Neural progenitor cell (in vitro differentiated cells): ENCODE measurements at regions not wholly inside any gene's neighbourhood (a gene's known extent, or its start where the extent isn't known, plus 50 kb on each side); places are given as distances from the start of the nearest gene placed in this dataset.
A peak's percentile ranks its signal among the peaks of the same experiment; 100 is the strongest.

Experiments
- DNase-seq: peaks from one replicate; pipeline ENCODE4 v3.0.0-alpha.2; 2016; ENCODE audit warnings: low spot score
- H2AFZ ChIP-seq: fragments of 200-600 bp; sonication (generic); replicated peaks from 2 replicates; pipeline ENCODE4 v1.6.1; 2016; ENCODE audit warnings: antibody characterized with exemption
- H3F3A ChIP-seq: fragments of 200-600 bp; sonication (generic); 2 replicates; pipeline ENCODE4 v1.6.1; 2016; ENCODE audit warnings: antibody characterized with exemption, low read depth
- H3K27ac ChIP-seq: fragments of 200-600 bp; sonication (generic); 2 replicates; pipeline ENCODE4 v1.5.1; 2016; ENCODE audit warnings: mild to moderate bottlenecking
- H3K27me3 ChIP-seq: fragments of 200-600 bp; sonication (generic); 2 replicates; pipeline ENCODE4 v1.6.1; 2016; ENCODE audit warnings: mild to moderate bottlenecking, moderate library complexity
- H3K36me3 ChIP-seq: fragments of 200-600 bp; sonication (generic); 2 replicates; pipeline ENCODE4 v1.5.1; 2016
- H3K4me1 ChIP-seq: fragments of 200-600 bp; sonication (generic); 2 replicates; pipeline ENCODE4 v1.6.1; 2016; ENCODE audit warnings: mixed run types
- H3K4me2 ChIP-seq: fragments of 200-600 bp; sonication (generic); 2 replicates; pipeline ENCODE4 v1.6.1; 2016
- H3K4me3 ChIP-seq: fragments of 200-600 bp; sonication (generic); 2 replicates; pipeline ENCODE4 v1.5.1; 2016
- H3K79me2 ChIP-seq: fragments of 200-600 bp; sonication (generic); 2 replicates; pipeline ENCODE4 v1.6.1; 2016; ENCODE audit warnings: low read depth
- H3K9ac ChIP-seq: fragments of 200-600 bp; sonication (generic); 2 replicates; pipeline ENCODE4 v1.6.1; 2016
- H3K9me3 ChIP-seq: fragments of 200-600 bp; sonication (generic); 2 replicates; pipeline ENCODE4 v1.5.1; 2016; ENCODE audit warnings: low read depth
- H4K20me1 ChIP-seq: fragments of 200-600 bp; sonication (generic); 2 replicates; pipeline ENCODE4 v1.6.1; 2016; ENCODE audit warnings: low read depth
- H3K27ac Mint-ChIP-seq: 3 replicates; pipeline ENCODE4 v1.8.0; 2021; ENCODE audit warnings: mixed read lengths
- H3K27me3 Mint-ChIP-seq: 2 replicates; pipeline ENCODE4 v1.8.0; 2022; ENCODE audit warnings: low read depth, mild to moderate bottlenecking, inconsistent platforms, moderate library complexity, mixed read lengths; ENCODE audit not compliant: insufficient read depth
- H3K36me3 Mint-ChIP-seq: 3 replicates; pipeline ENCODE4 v1.8.0; 2021; ENCODE audit warnings: mixed read lengths
- H3K4me1 Mint-ChIP-seq: 3 replicates; pipeline ENCODE4 v1.8.0; 2021; ENCODE audit warnings: mixed read lengths
- H3K4me3 Mint-ChIP-seq: 3 replicates; pipeline ENCODE4 v1.8.0; 2021; ENCODE audit warnings: mild to moderate bottlenecking, moderate library complexity, mixed read lengths
- H3K9me3 Mint-ChIP-seq: 3 replicates; pipeline ENCODE4 v1.8.0; 2020; ENCODE audit warnings: mixed read lengths
- EZH2 ChIP-seq: fragments of 200-600 bp; sonication (generic); IDR thresholded peaks from 2 replicates; pipeline ENCODE4 v1.6.1; 2017; ENCODE audit warnings: antibody characterized with exemption, mild to moderate bottlenecking, moderate library complexity
- EZH2phosphoT487 ChIP-seq: fragments of 200-600 bp; sonication (generic); IDR thresholded peaks from 2 replicates; pipeline ENCODE4 v1.6.1; 2017; ENCODE audit warnings: antibody characterized with exemption
- TF ChIP-seq, protein P1 (sequence below): fragments of 200-600 bp; sonication (generic); IDR thresholded peaks from 2 replicates; pipeline ENCODE4 v1.5.1; 2017; ENCODE audit warnings: antibody characterized with exemption, mild to moderate bottlenecking

DNA sequence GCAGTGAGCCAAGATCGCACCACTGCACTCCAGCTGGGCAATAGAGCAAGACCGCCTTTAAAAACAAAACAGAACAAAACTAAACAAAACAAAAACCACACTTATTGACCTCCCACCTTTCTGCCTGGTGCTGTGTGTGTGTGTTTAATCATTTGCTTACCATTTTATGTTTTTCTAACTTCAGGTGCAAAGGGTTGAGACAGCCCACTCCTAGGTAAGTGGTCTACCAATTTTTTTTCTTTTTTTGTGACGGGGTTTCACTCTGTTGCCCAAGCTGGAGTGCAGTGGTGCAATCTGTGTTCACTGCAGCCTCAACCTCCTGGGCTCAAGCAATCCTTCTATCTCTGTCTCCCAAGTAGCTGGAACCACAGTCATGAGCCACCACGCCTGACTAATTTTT, 65.8 kb downstream of the SALL1 start:
- Histone ChIP-seq H2AFZ (no peak overlapping the region), H3K4me1 (peaks cover 5% of the 10 kb centered on the region), H3K27ac (no peak overlapping the region), H3K9ac (no peak overlapping the region), H3K79me2 (no peaks in the 10 kb centered on the region), H4K20me1 (no peaks in the 10 kb centered on the region), H3K36me3 (no peaks in the 10 kb centered on the region), H3F3A (no peaks in the 10 kb centered on the region), H3K4me3 (no peak overlapping the region), H3K4me2 (no peak overlapping the region), H3K9me3 (no peaks in the 10 kb centered on the region), H3K27me3 (no peaks in the 10 kb centered on the region)
- peaks cover 6% of the 10 kb centered on the region for H3K9me3 Mint-ChIP-seq
- TF ChIP-seq EZH2phosphoT487, result no peak
- TF ChIP-seq EZH2, result no peak
- TF ChIP-seq, protein P1, sequence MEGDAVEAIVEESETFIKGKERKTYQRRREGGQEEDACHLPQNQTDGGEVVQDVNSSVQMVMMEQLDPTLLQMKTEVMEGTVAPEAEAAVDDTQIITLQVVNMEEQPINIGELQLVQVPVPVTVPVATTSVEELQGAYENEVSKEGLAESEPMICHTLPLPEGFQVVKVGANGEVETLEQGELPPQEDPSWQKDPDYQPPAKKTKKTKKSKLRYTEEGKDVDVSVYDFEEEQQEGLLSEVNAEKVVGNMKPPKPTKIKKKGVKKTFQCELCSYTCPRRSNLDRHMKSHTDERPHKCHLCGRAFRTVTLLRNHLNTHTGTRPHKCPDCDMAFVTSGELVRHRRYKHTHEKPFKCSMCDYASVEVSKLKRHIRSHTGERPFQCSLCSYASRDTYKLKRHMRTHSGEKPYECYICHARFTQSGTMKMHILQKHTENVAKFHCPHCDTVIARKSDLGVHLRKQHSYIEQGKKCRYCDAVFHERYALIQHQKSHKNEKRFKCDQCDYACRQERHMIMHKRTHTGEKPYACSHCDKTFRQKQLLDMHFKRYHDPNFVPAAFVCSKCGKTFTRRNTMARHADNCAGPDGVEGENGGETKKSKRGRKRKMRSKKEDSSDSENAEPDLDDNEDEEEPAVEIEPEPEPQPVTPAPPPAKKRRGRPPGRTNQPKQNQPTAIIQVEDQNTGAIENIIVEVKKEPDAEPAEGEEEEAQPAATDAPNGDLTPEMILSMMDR, result no peak
- peaks cover 6% of the 10 kb centered on the region for H3K27me3 Mint-ChIP-seq
- no peak overlapping the region for H3K4me3 Mint-ChIP-seq
- peaks cover 5% of the 10 kb centered on the region for H3K4me1 Mint-ChIP-seq
- no peaks in the 10 kb centered on the region for H3K36me3 Mint-ChIP-seq
- DNase-seq, result no peak
- H3K27ac Mint-ChIP-seq, result no peak overlapping the region

- Histone ChIP-seq H3K79me2 (no peaks in the 10 kb centered on the region), H3K4me2 (no peak overlapping the region), H3K4me3 (no peak overlapping the region), H3K9me3 (no peaks in the 10 kb centered on the region), H2AFZ (no peak overlapping the region), H3F3A (no peaks in the 10 kb centered on the region), H3K27ac (no peak overlapping the region), H3K4me1 (peaks cover 3% of the 10 kb centered on the region), H3K36me3 (no peaks in the 10 kb centered on the region), H3K27me3 (no peaks in the 10 kb centered on the region), H3K9ac (no peak overlapping the region), H4K20me1 (no peaks in the 10 kb centered on the region)
- TF ChIP-seq, protein P1, result no peak
- TF ChIP-seq EZH2phosphoT487 (no peak), EZH2 (no peak)
- Mint-ChIP-seq H3K4me1 (peaks cover 4% of the 10 kb centered on the region), H3K27ac (no peak overlapping the region), H3K4me3 (no peak overlapping the region), H3K36me3 (no peaks in the 10 kb centered on the region), H3K9me3 (peaks cover 6% of the 10 kb centered on the region), H3K27me3 (peaks cover 8% of the 10 kb centered on the region)
- DNase-seq, result no peak
Measured at GRCh38 chr16:51084074-51084928, 66.8 kb downstream of the SALL1 start.

GRCh38 chr16:51072591-51072990, 78.5 kb downstream of the SALL1 start:
- Histone ChIP-seq H3K9me3 (no peaks in the 10 kb centered on the region), H3K27me3 (no peaks in the 10 kb centered on the region), H3K36me3 (no peaks in the 10 kb centered on the region), H4K20me1 (no peaks in the 10 kb centered on the region), H3F3A (no peaks in the 10 kb centered on the region), H3K4me3 (no peak overlapping the region), H3K9ac (no peak overlapping the region), H3K4me2 (peak overlapping the region; percentile 16), H3K4me1 (peaks cover 13% of the 10 kb centered on the region), H3K27ac (no peak overlapping the region), H3K79me2 (no peaks in the 10 kb centered on the region), H2AFZ (no peak overlapping the region)
- H3K4me1 Mint-ChIP-seq, result peaks cover 26% of the 10 kb centered on the region
- H3K27ac Mint-ChIP-seq, result no peak overlapping the region
- TF ChIP-seq EZH2 (no peak), EZH2phosphoT487 (no peak)
- TF ChIP-seq, protein P1, result no peak
- DNase-seq, result no peak
- H3K36me3 Mint-ChIP-seq, result no peaks in the 10 kb centered on the region
- H3K4me3 Mint-ChIP-seq, result no peak overlapping the region
- H3K9me3 Mint-ChIP-seq, result peaks cover 6% of the 10 kb centered on the region
- H3K27me3 Mint-ChIP-seq, result peaks cover 2% of the 10 kb centered on the region
